Esophagus squamous epithelium (tissue), 5 donors: ENCODE measurements at regions not wholly inside any gene's neighbourhood (a gene's known extent, or its start where the extent isn't known, plus 50 kb on each side); places are given as distances from the start of the nearest gene placed in this dataset.
"Not testable (repeated sequence)": the region's sequence is repeated elsewhere in the genome, so short reads cannot be mapped to it uniquely, and the experiment has no call there.

Source experiments
- DNase-seq: peaks from one replicate; lab custom pipeline; 2025; lab: John Stamatoyannopoulos, UW
- H3K27ac ChIP-seq, 4 donors: fragments of 200-600 bp; sonication (generic); one replicate each; pipeline ENCODE4 v1.5.1; 2016 to 2019; ENCODE audit warnings: mild to moderate bottlenecking in 1 of 4
- H3K27me3 ChIP-seq, 4 donors: fragments of 200-600 bp; sonication (generic); 1 replicate in 3 of 4; 2 replicates in 1 of 4; pipeline versions ENCODE4 v1.5.1 to v1.6.0; 2017 to 2021; ENCODE audit warnings: antibody characterized with exemption in 1 of 4
- H3K36me3 ChIP-seq, 3 donors: fragments of 200-600 bp; sonication (generic); one replicate each; pipeline ENCODE4 v1.5.1; 2016 to 2019
- H3K4me1 ChIP-seq, 3 donors: fragments of 200-600 bp; sonication (generic); one replicate each; pipeline ENCODE4 v1.5.1; 2017 to 2019
- H3K4me3 ChIP-seq, 4 donors: fragments of 200-600 bp; sonication (generic); 1 replicate in 3 of 4; 2 replicates in 1 of 4; pipeline ENCODE4 v1.5.1; 2016 to 2019; ENCODE audit warnings: mild to moderate bottlenecking in 2 of 4, moderate library complexity in 1 of 4
- H3K9me3 ChIP-seq, 3 donors: fragments of 200-600 bp; sonication (generic); one replicate each; pipeline ENCODE4 v1.5.1; 2016 to 2019
- CTCF ChIP-seq, 6 experiments: fragments of 450-650 bp in 4 of 6; fragments of 200-600 bp in 2 of 6; sonication (generic) in 2 of 6; IDR thresholded peaks; one replicate each; pipeline ENCODE4 v1.5.1; 2016 to 2019; ENCODE audit warnings: antibody characterized with exemption in 6 of 6, mild to moderate bottlenecking in 4 of 6, moderate library complexity in 4 of 6
- POLR2A ChIP-seq, 4 donors: fragments of 450-650 bp; IDR thresholded peaks; one replicate each; pipeline ENCODE4 v1.6.1; 2017; ENCODE audit warnings: antibody characterized with exemption in 4 of 4, mild to moderate bottlenecking in 4 of 4, moderate library complexity in 3 of 4
- WGBS, 2 donors: methylation state at CpG; one replicate each; pipeline ENCODE4 v1.1.5; 2018; 5-methylcytosine and 5-hydroxymethylcytosine counted together
- intact Hi-C: fragments of 100-400 bp; cut with DNase I; formaldehyde crosslinking; loops from one replicate; pipeline ENCODE4 v1.15.0; 2022
- small RNA-seq, 4 donors: library from RNA; depleted of rRNA; stranded (forward); fragments of <200 nt; gene quantifications; one replicate each; pipeline ENCODE3, GENCODE V24; 2016
- donor health status: DM: yes; HTN: yes; CAD: no.

GRCh38 chr6:5832668-5833067, 174.1 kb downstream of the NRN1 start:
- H3K9me3 ChIP-seq, result no peaks in the 10 kb centered on the region
- no peak for TF ChIP-seq POLR2A (IDR thresholded peaks at IDR 0.05)
- no peak for TF ChIP-seq CTCF (IDR thresholded peaks at IDR 0.05)
- H3K36me3 ChIP-seq, result no peaks in the 10 kb centered on the region
- H3K4me1 ChIP-seq, result peaks cover 0 to 11% (median 6%) of the 10 kb centered on the region in 3 donors
- H3K4me3 ChIP-seq, result no peak overlapping the region
- no peak for DNase-seq
- no peaks in the 10 kb centered on the region for H3K27me3 ChIP-seq
- intact Hi-C loops, result no loop called here
- H3K27ac ChIP-seq, result no peak overlapping the region
- WGBS, 2 donors, result 86 to 94% methylated on average over 2 to 3 of the region's 3 CpGs

GRCh38 chr6:5831219-5831862, 175.4 kb downstream of the NRN1 start:
- H3K27ac ChIP-seq, DNase-seq, H3K36me3 ChIP-seq, H3K9me3 ChIP-seq, H3K27me3 ChIP-seq, H3K4me3 ChIP-seq, intact Hi-C loops: not testable (repeated sequence)
- H3K4me1 ChIP-seq, result peaks cover 0 to 11% (median 6%) of the 10 kb centered on the region in 3 donors
- 52 to 63% methylated on average over 3 to 4 of the region's 8 CpGs for WGBS, 2 donors

GRCh38 chr6:5828296-5828695, 178.4 kb downstream of the NRN1 start:
- DNase-seq, result no peak
- 56 to 92% methylated on average over 1 to 4 of the region's 11 CpGs for WGBS, 2 donors
- intact Hi-C loops, result no loop called here
- no peaks in the 10 kb centered on the region for H3K36me3 ChIP-seq
- no peak for TF ChIP-seq CTCF (IDR thresholded peaks at IDR 0.05)
- no peak for TF ChIP-seq POLR2A (IDR thresholded peaks at IDR 0.05)
- H3K9me3 ChIP-seq, result no peaks in the 10 kb centered on the region
- H3K27me3 ChIP-seq, result no peaks in the 10 kb centered on the region
- no peak overlapping the region for H3K4me3 ChIP-seq
- H3K4me1 ChIP-seq, result peaks cover 0 to 11% (median 6%) of the 10 kb centered on the region in 3 donors
- H3K27ac ChIP-seq, result no peak overlapping the region

GRCh38 chr6:5827056-5827904, 179.4 kb downstream of the NRN1 start:
- Histone ChIP-seq H3K9me3 (no peaks in the 10 kb centered on the region), H3K27ac (no peak overlapping the region), H3K36me3 (no peaks in the 10 kb centered on the region), H3K4me1 (peaks cover 0 to 11% (median 6%) of the 10 kb centered on the region in 3 donors), H3K27me3 (no peaks in the 10 kb centered on the region), H3K4me3 (no peak overlapping the region)
- TF ChIP-seq POLR2A (IDR thresholded peaks at IDR 0.05) (no peak), CTCF (IDR thresholded peaks at IDR 0.05) (no peak)
- WGBS, 2 donors, result 56 to 61% methylated on average over 14 of the region's 14 CpGs
- DNase-seq, result no peak
- intact Hi-C loops, result no loop called here

- H3K27ac ChIP-seq, H3K4me1 ChIP-seq, H3K36me3 ChIP-seq, intact Hi-C loops, H3K27me3 ChIP-seq, DNase-seq, H3K9me3 ChIP-seq, H3K4me3 ChIP-seq: not testable (repeated sequence)
- WGBS, 2 donors, result 80 to 83% methylated on average over 5 to 7 of the region's 8 CpGs
Observed at GRCh38 chr6:5824382-5824983, 182.2 kb downstream of the NRN1 start.

Small RNAs in the stretch of these regions (small RNA-seq; reads per million reads assigned to genes)
- 0 reads per million in 4 donors for gene RN7SL221P
